ENCODE measurements at regions not wholly inside any gene's neighbourhood (a gene's known extent, or its start where the extent isn't known, plus 50 kb on each side); places are given as distances from the start of the nearest gene placed in this dataset.

- no peak overlapping the region for H3K27ac ChIP-seq (ENCODE audit: insufficient read length, low read depth, low read length)
- H3K23ac ChIP-seq (ENCODE audit: insufficient read length, low read depth, low read length), result no peak overlapping the region
- no peak overlapping the region for H3K18ac ChIP-seq (ENCODE audit: insufficient read length, low read depth, low read length)
- H3K27me3 Mint-ChIP-seq (ENCODE audit: low read depth), result no peaks in the 10 kb centered on the region; the same call in none of the 2 replicates
- no peaks in the 10 kb centered on the region for H4K20me1 ChIP-seq (ENCODE audit: control insufficient read depth, insufficient read depth, insufficient read length)
- no peaks in the 10 kb centered on the region for H3K79me1 ChIP-seq (ENCODE audit: insufficient read depth, low read depth, low read length, poor library complexity, severe bottlenecking)
- no peak overlapping the region for H2BK15ac ChIP-seq (ENCODE audit: low read depth, low read length)
- no peak overlapping the region for H3K14ac ChIP-seq (ENCODE audit: insufficient read depth, low read length)
- H3K27ac Mint-ChIP-seq, result peak overlapping the region in 1 of 3 experiments; percentile 28; a peak in 1 of 7 replicates
- no peaks in the 10 kb centered on the region for H3K4me1 ChIP-seq (ENCODE audit: insufficient read depth, low read length)
- no peak for TF ChIP-seq CTCF (conservative IDR thresholded peaks at IDR 0.05)
- DNase-seq, result no peak
- no peak overlapping the region for H3K4me2 ChIP-seq (ENCODE audit: insufficient read depth, insufficient read length, low read length)
- no peak overlapping the region for H2BK12ac ChIP-seq (ENCODE audit: insufficient read length, low read depth, low read length)
- H3T11ph ChIP-seq (ENCODE audit: low read length), result no peak overlapping the region
- no peak overlapping the region for H2BK20ac ChIP-seq (ENCODE audit: low read depth, low read length, poor library complexity, severe bottlenecking)
- H4K91ac ChIP-seq (ENCODE audit: insufficient read length, low read depth, low read length), result no peak overlapping the region
- no peak overlapping the region for H2AFZ ChIP-seq (ENCODE audit: low read length)
- no peak overlapping the region for H3K9ac ChIP-seq (ENCODE audit: extremely low read depth, insufficient read length, low read length)
- no peaks in the 10 kb centered on the region for H3K9me3 ChIP-seq (ENCODE audit: control insufficient read depth, low read depth, low read length)
- H3K79me2 ChIP-seq (ENCODE audit: insufficient read depth, low read length), result no peaks in the 10 kb centered on the region
- no peaks in the 10 kb centered on the region for H3K23me2 ChIP-seq (ENCODE audit: insufficient read length, low read depth, low read length, poor library complexity, severe bottlenecking)
- no peaks in the 10 kb centered on the region for H3K27me3 ChIP-seq (ENCODE audit: insufficient read depth, low read length)
- peaks cover 2 to 3% of the 10 kb centered on the region in 2 experiments; a peak in 3 of 5 replicates for H3K9me3 Mint-ChIP-seq
- no peak overlapping the region for H3K4me3 Mint-ChIP-seq
- H3K4me1 Mint-ChIP-seq, result no peaks in the 10 kb centered on the region
- no peak overlapping the region for H2BK120ac ChIP-seq (ENCODE audit: low read depth, low read length, poor library complexity, severe bottlenecking)
- no peak overlapping the region for H2BK5ac ChIP-seq (ENCODE audit: insufficient read length, low read length)
- H3K4ac ChIP-seq (ENCODE audit: low read depth, low read length), result no peak overlapping the region
- no peaks in the 10 kb centered on the region; a peak in 1 of 7 replicates for H3K36me3 Mint-ChIP-seq (ENCODE audit: insufficient read depth in 1 of 3, low read depth in 3 of 3)
- H4K8ac ChIP-seq (replicated peaks; ENCODE audit: insufficient read length, low read depth, low read length), result no peak overlapping the region
- no peak overlapping the region for H4K5ac ChIP-seq (ENCODE audit: insufficient read length, low read depth, low read length)
- no CpG with 5 or more reads among the region's 22 CpGs for WGBS (ENCODE audit: extremely low coverage, insufficient read length, low lambda C conversion rate)
- no peak overlapping the region for H2AK5ac ChIP-seq (ENCODE audit: insufficient read length, low read length)
- no peak overlapping the region for H3K56ac ChIP-seq (ENCODE audit: insufficient read length, low read depth, low read length)
Observed at GRCh38 chr2:16855183-16855582, 189.5 kb upstream of the CYRIA start.

Measured in H9 (cell line).